ENCODE measurements at regions not wholly inside any gene's neighbourhood (a gene's known extent, or its start where the extent isn't known, plus 50 kb on each side); places are given as distances from the start of the nearest gene placed in this dataset.

DNA sequence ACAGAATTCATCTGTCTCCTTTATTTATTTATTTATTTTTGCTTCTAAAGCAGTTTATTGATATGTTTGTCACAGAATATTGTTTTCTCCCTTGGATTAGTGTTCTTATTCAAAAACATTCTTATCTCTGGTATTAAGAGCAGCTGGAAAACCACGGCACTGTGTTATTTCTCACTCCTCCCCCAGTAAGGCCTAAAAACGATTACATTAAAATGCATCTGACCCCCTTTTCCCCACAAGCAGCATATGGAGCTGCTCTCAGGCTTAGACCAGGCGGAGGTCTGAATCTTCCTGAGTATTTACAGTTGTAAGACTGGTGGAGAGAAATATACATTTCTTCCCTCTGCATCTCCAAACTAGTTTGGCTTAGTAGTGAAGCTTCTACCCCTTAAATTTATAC is 86.8 kb downstream of the HLX start:
- TF ChIP-seq EZH2 (IDR thresholded peaks at IDR 0.05; ENCODE audit: borderline replicate concordance, low read depth, low read length, severe bottlenecking) (no peak), POLR2A (IDR thresholded peaks at IDR 0.05; ENCODE audit: low read depth, low read length) (no peak), POLR2AphosphoS5 (IDR thresholded peaks at IDR 0.05; ENCODE audit: insufficient read depth, low read depth, low read length) (no peak), MYC (IDR thresholded peaks at IDR 0.05; ENCODE audit: low read depth, low read length) (no peak), FOS (IDR thresholded peaks at IDR 0.05; ENCODE audit: borderline replicate concordance, insufficient read depth, low read length) (no peak), JUN (IDR thresholded peaks at IDR 0.05; ENCODE audit: borderline replicate concordance, insufficient read depth, insufficient read length, low read depth) (no peak), GATA2 (IDR thresholded peaks at IDR 0.05; ENCODE audit: insufficient read depth, insufficient read length, low read depth, low read length) (no peak)
- TF ChIP-seq, protein P1, sequence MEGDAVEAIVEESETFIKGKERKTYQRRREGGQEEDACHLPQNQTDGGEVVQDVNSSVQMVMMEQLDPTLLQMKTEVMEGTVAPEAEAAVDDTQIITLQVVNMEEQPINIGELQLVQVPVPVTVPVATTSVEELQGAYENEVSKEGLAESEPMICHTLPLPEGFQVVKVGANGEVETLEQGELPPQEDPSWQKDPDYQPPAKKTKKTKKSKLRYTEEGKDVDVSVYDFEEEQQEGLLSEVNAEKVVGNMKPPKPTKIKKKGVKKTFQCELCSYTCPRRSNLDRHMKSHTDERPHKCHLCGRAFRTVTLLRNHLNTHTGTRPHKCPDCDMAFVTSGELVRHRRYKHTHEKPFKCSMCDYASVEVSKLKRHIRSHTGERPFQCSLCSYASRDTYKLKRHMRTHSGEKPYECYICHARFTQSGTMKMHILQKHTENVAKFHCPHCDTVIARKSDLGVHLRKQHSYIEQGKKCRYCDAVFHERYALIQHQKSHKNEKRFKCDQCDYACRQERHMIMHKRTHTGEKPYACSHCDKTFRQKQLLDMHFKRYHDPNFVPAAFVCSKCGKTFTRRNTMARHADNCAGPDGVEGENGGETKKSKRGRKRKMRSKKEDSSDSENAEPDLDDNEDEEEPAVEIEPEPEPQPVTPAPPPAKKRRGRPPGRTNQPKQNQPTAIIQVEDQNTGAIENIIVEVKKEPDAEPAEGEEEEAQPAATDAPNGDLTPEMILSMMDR (IDR thresholded peaks at IDR 0.05; ENCODE audit: extremely low read depth in 1 of 2, insufficient read depth in 1 of 2, low read depth in 1 of 2, low read length in 2 of 2) = no peak
- TF ChIP-seq, protein P2, sequence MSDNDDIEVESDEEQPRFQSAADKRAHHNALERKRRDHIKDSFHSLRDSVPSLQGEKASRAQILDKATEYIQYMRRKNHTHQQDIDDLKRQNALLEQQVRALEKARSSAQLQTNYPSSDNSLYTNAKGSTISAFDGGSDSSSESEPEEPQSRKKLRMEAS (IDR thresholded peaks at IDR 0.05; ENCODE audit: insufficient read depth, insufficient read length) = no peak
